ENCODE measurements at regions not wholly inside any gene's neighbourhood (a gene's known extent, or its start where the extent isn't known, plus 50 kb on each side); places are given as distances from the start of the nearest gene placed in this dataset.

- TF ChIP-seq RAD21 (CRISPR knock-in tag; conservative IDR thresholded peaks at IDR 0.05 in 1 of 2, IDR thresholded peaks at IDR 0.05 in 1 of 2), result peak; percentile 33 to 63; a peak in 2 of 4 replicates
- TF ChIP-seq, protein P1, sequence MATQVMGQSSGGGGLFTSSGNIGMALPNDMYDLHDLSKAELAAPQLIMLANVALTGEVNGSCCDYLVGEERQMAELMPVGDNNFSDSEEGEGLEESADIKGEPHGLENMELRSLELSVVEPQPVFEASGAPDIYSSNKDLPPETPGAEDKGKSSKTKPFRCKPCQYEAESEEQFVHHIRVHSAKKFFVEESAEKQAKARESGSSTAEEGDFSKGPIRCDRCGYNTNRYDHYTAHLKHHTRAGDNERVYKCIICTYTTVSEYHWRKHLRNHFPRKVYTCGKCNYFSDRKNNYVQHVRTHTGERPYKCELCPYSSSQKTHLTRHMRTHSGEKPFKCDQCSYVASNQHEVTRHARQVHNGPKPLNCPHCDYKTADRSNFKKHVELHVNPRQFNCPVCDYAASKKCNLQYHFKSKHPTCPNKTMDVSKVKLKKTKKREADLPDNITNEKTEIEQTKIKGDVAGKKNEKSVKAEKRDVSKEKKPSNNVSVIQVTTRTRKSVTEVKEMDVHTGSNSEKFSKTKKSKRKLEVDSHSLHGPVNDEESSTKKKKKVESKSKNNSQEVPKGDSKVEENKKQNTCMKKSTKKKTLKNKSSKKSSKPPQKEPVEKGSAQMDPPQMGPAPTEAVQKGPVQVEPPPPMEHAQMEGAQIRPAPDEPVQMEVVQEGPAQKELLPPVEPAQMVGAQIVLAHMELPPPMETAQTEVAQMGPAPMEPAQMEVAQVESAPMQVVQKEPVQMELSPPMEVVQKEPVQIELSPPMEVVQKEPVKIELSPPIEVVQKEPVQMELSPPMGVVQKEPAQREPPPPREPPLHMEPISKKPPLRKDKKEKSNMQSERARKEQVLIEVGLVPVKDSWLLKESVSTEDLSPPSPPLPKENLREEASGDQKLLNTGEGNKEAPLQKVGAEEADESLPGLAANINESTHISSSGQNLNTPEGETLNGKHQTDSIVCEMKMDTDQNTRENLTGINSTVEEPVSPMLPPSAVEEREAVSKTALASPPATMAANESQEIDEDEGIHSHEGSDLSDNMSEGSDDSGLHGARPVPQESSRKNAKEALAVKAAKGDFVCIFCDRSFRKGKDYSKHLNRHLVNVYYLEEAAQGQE (IDR thresholded peaks at IDR 0.05; ENCODE audit: borderline replicate concordance), result peak; percentile 47; the same call in 1 of the 2 replicates
- TF ChIP-seq, protein P1 (CRISPR knock-in tag; IDR thresholded peaks at IDR 0.05; ENCODE audit: low read depth), result no peak
- TF ChIP-seq HNRNPL (IDR thresholded peaks at IDR 0.05; ENCODE audit: low read depth, low read length), result no peak
- TF ChIP-seq, protein P2, sequence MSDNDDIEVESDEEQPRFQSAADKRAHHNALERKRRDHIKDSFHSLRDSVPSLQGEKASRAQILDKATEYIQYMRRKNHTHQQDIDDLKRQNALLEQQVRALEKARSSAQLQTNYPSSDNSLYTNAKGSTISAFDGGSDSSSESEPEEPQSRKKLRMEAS (CRISPR knock-in tag; IDR thresholded peaks at IDR 0.05), result no peak
- TF ChIP-seq ZNF431 (CRISPR knock-in tag; IDR thresholded peaks at IDR 0.05), result no peak
- TF ChIP-seq CHD7 (IDR thresholded peaks at IDR 0.05; ENCODE audit: low read depth, low read length), result no peak
- TF ChIP-seq NFE2L1 (tag; IDR thresholded peaks at IDR 0.05; ENCODE audit: borderline replicate concordance, low read depth), result no peak
Observed at GRCh38 chr1:38326135-38326534, 279.5 kb upstream of the POU3F1 start (continued).

Measured in K562 (cell line).